Progenitor cell of endocrine pancreas (in vitro differentiated cells): ENCODE measurements at regions not wholly inside any gene's neighbourhood (a gene's known extent, or its start where the extent isn't known, plus 50 kb on each side); places are given as distances from the start of the nearest gene placed in this dataset.

Experiments
- DNase-seq: peaks from one replicate; pipeline ENCODE4 v3.0.0; 2021; ENCODE audit warnings: low spot score; ENCODE audit not compliant: unreplicated experiment
- H3K27ac Mint-ChIP-seq: 2 replicates; pipeline ENCODE4 v1.8.0; 2021; ENCODE audit warnings: mild to moderate bottlenecking, moderate library complexity, mixed read lengths
- H3K27me3 Mint-ChIP-seq: 2 replicates; pipeline ENCODE4 v1.8.0; 2021; ENCODE audit warnings: mixed read lengths
- H3K36me3 Mint-ChIP-seq: 2 replicates; pipeline ENCODE4 v1.8.0; 2022; ENCODE audit warnings: mixed read lengths; ENCODE audit not compliant: insufficient read depth
- H3K4me1 Mint-ChIP-seq: 2 replicates; pipeline ENCODE4 v1.8.0; 2021; ENCODE audit warnings: low read depth, mixed read lengths
- H3K4me3 Mint-ChIP-seq: 2 replicates; pipeline ENCODE4 v1.8.0; 2021; ENCODE audit warnings: low read depth, mild to moderate bottlenecking, moderate library complexity, mixed read lengths
- H3K9me3 Mint-ChIP-seq: 2 replicates; pipeline ENCODE4 v1.8.0; 2021; ENCODE audit warnings: low read depth, mixed read lengths
- TF ChIP-seq, protein P1 (sequence below): fragments of 200-600 bp; sonication (generic); IDR thresholded peaks from one replicate; pipeline ENCODE4 v1.5.0; 2021; ENCODE audit warnings: antibody characterized with exemption, mild to moderate bottlenecking; ENCODE audit not compliant: unreplicated experiment

DNA sequence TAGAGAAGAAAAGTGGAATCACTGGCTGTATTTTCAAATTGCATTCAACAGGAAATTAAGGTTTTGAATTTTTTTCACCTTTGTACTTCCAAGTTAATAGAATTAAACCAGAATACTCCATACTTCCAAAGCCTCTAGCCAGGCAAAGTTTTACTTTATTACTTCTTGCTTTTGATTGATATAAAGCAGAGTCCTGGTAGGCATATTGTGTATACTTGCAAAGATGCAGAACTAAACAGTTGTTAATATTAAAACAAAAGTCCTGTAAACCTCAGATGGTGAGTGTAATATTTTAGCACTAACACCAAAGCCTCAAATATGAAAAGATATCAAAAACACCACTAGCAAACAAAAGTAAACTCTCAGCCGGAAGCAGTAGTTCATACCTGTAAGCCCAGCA lies 107.2 kb upstream of the C2CD4B start:
- no peaks in the 10 kb centered on the region for H3K27me3 Mint-ChIP-seq
- H3K9me3 Mint-ChIP-seq = peaks cover 26% of the 10 kb centered on the region
- TF ChIP-seq, protein P1, sequence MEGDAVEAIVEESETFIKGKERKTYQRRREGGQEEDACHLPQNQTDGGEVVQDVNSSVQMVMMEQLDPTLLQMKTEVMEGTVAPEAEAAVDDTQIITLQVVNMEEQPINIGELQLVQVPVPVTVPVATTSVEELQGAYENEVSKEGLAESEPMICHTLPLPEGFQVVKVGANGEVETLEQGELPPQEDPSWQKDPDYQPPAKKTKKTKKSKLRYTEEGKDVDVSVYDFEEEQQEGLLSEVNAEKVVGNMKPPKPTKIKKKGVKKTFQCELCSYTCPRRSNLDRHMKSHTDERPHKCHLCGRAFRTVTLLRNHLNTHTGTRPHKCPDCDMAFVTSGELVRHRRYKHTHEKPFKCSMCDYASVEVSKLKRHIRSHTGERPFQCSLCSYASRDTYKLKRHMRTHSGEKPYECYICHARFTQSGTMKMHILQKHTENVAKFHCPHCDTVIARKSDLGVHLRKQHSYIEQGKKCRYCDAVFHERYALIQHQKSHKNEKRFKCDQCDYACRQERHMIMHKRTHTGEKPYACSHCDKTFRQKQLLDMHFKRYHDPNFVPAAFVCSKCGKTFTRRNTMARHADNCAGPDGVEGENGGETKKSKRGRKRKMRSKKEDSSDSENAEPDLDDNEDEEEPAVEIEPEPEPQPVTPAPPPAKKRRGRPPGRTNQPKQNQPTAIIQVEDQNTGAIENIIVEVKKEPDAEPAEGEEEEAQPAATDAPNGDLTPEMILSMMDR = no peak
- peaks cover 8% of the 10 kb centered on the region for H3K36me3 Mint-ChIP-seq
- H3K27ac Mint-ChIP-seq = no peak overlapping the region
- no peak overlapping the region for H3K4me3 Mint-ChIP-seq
- H3K4me1 Mint-ChIP-seq = no peaks in the 10 kb centered on the region
- no peak for DNase-seq

DNA sequence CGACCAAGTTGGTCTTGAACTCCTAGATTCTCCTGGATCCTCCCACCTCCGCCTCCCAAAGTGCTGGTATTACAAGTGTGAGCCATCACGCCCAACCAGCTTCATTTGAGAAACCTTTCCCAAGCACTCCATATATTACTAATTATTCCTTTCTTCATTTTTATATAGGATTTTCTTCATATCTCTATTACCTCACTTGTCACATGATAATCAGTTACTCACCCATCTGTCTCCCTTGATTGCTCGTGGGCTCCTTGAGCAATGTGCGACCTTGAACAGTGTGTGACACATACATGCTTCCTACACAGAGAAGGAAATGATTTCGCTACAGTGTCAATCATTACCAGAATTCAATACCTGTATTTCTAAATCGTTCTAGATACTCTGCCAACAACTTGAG lies 110.7 kb upstream of the C2CD4B start:
- Mint-ChIP-seq H3K4me1 (peaks cover 14% of the 10 kb centered on the region), H3K36me3 (peaks cover 1% of the 10 kb centered on the region), H3K27ac (no peak overlapping the region), H3K9me3 (peaks cover 6% of the 10 kb centered on the region), H3K27me3 (no peaks in the 10 kb centered on the region), H3K4me3 (no peak overlapping the region)
- DNase-seq = no peak
- TF ChIP-seq, protein P1 = no peak

DNA sequence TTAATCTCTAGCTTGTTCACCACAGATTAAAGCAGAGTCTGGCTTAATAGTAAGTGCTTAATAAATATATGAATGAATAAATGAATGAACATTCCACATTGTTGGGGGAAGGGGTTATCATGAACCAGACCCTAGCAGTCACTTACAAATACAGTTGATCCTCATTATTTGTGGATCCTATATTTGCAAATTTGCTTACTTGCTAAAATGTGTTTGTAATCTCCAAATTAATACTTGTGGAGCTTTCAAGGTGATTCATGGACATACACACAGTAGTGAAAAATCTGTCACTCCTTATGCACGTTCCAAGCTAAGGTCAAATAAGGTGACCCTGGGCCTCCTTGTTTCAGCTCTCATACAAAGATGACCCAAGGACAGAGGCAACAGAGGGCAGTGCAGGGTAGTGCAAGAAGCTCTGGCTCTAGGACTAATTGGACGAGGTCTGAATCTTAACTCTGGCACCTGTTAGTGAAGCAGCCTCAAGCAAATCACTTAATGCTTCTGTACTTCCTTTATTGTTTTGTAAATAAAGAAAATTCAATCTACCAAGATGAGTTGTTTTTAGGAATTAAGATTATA lies 112.8 kb upstream of the C2CD4B start:
- H3K9me3 Mint-ChIP-seq = peaks cover 6% of the 10 kb centered on the region
- H3K4me3 Mint-ChIP-seq = no peak overlapping the region
- no peak for DNase-seq
- peaks cover 2% of the 10 kb centered on the region for H3K36me3 Mint-ChIP-seq
- peaks cover 17% of the 10 kb centered on the region for H3K4me1 Mint-ChIP-seq
- no peaks in the 10 kb centered on the region for H3K27me3 Mint-ChIP-seq
- TF ChIP-seq, protein P1 = no peak
- no peak overlapping the region for H3K27ac Mint-ChIP-seq

DNA sequence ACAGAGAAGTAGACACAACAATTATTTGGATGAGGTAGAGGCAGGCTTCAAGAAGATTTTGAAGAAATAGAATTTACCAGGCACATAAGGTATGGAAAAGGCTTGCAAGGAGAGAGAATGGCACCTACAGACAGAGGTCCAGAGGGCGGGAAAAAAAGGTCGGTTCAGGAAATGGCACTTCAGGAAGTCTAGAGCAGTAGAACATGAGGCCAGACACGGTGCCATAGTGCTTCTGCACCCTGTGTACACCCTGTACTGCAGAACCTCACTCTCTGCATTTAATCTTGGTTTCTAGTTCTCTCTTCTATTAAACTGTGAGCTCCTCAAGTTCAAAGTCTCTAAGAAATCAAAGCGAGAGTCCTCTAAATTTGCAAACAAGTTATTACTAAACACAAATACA lies 113.4 kb upstream of the C2CD4B start:
- Mint-ChIP-seq H3K36me3 (peaks cover 2% of the 10 kb centered on the region), H3K9me3 (peaks cover 6% of the 10 kb centered on the region), H3K27ac (no peak overlapping the region), H3K4me3 (no peak overlapping the region), H3K4me1 (peaks cover 17% of the 10 kb centered on the region), H3K27me3 (no peaks in the 10 kb centered on the region)
- TF ChIP-seq, protein P1 = no peak
- DNase-seq = no peak

DNA sequence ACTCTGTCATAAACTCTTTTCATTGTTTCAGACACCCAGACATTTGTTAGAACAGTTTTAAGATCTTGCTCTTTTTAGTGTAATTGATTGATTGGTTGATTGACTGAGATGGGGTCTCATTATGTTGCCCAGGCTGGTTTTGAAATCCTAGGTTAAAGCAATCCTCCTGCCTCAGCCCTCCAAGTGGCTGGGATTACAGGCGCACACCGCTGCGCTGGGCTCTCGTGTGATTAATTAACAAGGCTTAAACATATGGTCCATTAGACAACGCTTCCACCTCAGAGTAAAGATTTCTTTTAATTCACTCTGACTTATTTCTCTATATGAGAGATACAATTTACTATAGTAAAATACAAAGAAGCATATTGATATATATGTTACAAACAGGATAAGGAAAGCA lies 114.0 kb upstream of the C2CD4B start:
- no peak for DNase-seq

More for the DNA sequence above, 114.0 kb upstream of the C2CD4B start:
- peaks cover 6% of the 10 kb centered on the region for H3K9me3 Mint-ChIP-seq
- TF ChIP-seq, protein P1 = no peak
- H3K27ac Mint-ChIP-seq = no peak overlapping the region
- no peaks in the 10 kb centered on the region for H3K27me3 Mint-ChIP-seq
- H3K36me3 Mint-ChIP-seq = peaks cover 2% of the 10 kb centered on the region
- peaks cover 17% of the 10 kb centered on the region for H3K4me1 Mint-ChIP-seq
- H3K4me3 Mint-ChIP-seq = no peak overlapping the region
